ENCODE measurements at regions not wholly inside any gene's neighbourhood (a gene's known extent, or its start where the extent isn't known, plus 50 kb on each side); places are given as distances from the start of the nearest gene placed in this dataset.

DNA sequence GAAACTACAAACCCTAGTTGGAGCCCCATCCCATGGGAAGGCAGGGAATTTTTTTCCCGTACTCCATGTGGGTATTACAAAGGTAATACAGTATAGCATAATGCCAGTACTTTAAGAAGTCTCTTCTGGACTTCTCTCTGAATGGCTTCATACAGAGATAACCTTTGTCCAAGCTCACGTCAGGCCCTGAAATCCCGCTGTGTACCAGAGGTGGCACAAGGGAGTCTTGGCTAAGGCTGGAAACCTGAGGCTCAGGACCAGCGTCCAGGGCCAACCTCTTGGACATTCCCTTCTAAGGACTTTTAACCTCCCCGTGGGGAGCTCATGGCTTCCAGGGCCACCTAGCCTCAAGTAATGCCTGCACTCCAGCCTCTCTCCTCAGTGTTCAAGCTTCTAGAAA lies 338.9 kb upstream of the FAM241A start:
- no peaks in the 10 kb centered on the region for H4K20me1 ChIP-seq (ENCODE audit: control insufficient read depth, extremely low read depth, insufficient read depth, low read length)
- H3K4me3 ChIP-seq (ENCODE audit: control insufficient read depth in 2 of 3, extremely low read depth in 1 of 3, insufficient read depth in 2 of 3, low read depth in 1 of 3, low read length in 3 of 3), result no peak overlapping the region
- H3K36me3 ChIP-seq (ENCODE audit: control insufficient read depth in 2 of 2, extremely low read depth in 1 of 2, insufficient read depth in 2 of 2, low read length in 2 of 2), result no peaks in the 10 kb centered on the region
- H3K9me1 ChIP-seq (ENCODE audit: control insufficient read depth, extremely low read depth, insufficient read depth, low read length), result no peaks in the 10 kb centered on the region
- H3K4me1 ChIP-seq (ENCODE audit: control insufficient read depth, extremely low read depth, insufficient read depth, low read length), result no peaks in the 10 kb centered on the region
- DNase-seq (ENCODE audit: low read depth, low spot score) (no peak), FAIRE-seq (no peak)
- no peak overlapping the region for H3K4me2 ChIP-seq (ENCODE audit: control insufficient read depth, extremely low read depth, insufficient read depth, low read depth, low read length)
- no peaks in the 10 kb centered on the region for H3K27me3 ChIP-seq (ENCODE audit: control insufficient read depth, extremely low read depth, insufficient read depth, low read length)
- no peak overlapping the region for H3K9ac ChIP-seq (ENCODE audit: control insufficient read depth, extremely low read depth, insufficient read depth, low read length)
- H3K79me2 ChIP-seq (ENCODE audit: control insufficient read depth, insufficient read depth, low read length), result no peaks in the 10 kb centered on the region
- TF ChIP-seq, protein P1, sequence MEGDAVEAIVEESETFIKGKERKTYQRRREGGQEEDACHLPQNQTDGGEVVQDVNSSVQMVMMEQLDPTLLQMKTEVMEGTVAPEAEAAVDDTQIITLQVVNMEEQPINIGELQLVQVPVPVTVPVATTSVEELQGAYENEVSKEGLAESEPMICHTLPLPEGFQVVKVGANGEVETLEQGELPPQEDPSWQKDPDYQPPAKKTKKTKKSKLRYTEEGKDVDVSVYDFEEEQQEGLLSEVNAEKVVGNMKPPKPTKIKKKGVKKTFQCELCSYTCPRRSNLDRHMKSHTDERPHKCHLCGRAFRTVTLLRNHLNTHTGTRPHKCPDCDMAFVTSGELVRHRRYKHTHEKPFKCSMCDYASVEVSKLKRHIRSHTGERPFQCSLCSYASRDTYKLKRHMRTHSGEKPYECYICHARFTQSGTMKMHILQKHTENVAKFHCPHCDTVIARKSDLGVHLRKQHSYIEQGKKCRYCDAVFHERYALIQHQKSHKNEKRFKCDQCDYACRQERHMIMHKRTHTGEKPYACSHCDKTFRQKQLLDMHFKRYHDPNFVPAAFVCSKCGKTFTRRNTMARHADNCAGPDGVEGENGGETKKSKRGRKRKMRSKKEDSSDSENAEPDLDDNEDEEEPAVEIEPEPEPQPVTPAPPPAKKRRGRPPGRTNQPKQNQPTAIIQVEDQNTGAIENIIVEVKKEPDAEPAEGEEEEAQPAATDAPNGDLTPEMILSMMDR (optimal IDR thresholded peaks at IDR 0.05 in 1 of 3, IDR thresholded peaks at IDR 0.05 in 1 of 3, conservative IDR thresholded peaks at IDR 0.05 in 1 of 3; ENCODE audit: extremely low read depth in 1 of 3, insufficient read depth in 2 of 3, low read length in 3 of 3), result peak in 2 of 3 experiments; percentile 10 to 31
- no peak for TF ChIP-seq EZH2 (IDR thresholded peaks at IDR 0.05; ENCODE audit: low read length)
- no peak overlapping the region for H2AFZ ChIP-seq (ENCODE audit: control insufficient read depth, low read length)
- no peaks in the 10 kb centered on the region for H3K9me3 ChIP-seq (ENCODE audit: control insufficient read depth, low read depth, low read length)
- dilution Hi-C loops (cut with MboI; ENCODE audit: extremely low pct_ligation_motif_present, low sequenced_read_pairs), result no loop called here
- no peak overlapping the region for H3K27ac ChIP-seq (ENCODE audit: control insufficient read depth, insufficient read depth, low read length)

DNA sequence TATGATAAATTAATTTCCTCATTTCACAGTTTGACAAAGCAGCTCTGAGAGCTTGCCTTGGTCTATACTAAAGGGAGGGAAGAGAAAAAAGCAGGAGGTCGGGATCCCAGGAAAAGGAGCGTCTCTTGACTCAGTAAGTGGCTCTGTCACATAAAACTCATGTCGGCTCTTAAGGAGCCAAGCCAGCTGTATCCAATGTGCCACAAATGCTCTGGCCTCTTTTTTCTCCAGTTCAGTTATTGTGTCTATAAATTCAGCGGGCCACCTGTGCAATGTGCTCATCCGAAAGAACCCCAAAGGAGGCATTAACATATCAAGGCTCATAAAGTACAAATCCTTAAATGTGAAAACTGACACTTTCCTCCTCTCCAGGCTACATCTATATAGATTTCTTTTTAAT lies 337.7 kb upstream of the FAM241A start:
- Histone ChIP-seq H3K4me1 (ENCODE audit: control insufficient read depth, extremely low read depth, insufficient read depth, low read length) (no peaks in the 10 kb centered on the region), H3K36me3 (ENCODE audit: control insufficient read depth in 2 of 2, extremely low read depth in 1 of 2, insufficient read depth in 2 of 2, low read length in 2 of 2) (no peaks in the 10 kb centered on the region), H4K20me1 (ENCODE audit: control insufficient read depth, extremely low read depth, insufficient read depth, low read length) (no peaks in the 10 kb centered on the region), H3K9me3 (ENCODE audit: control insufficient read depth, low read depth, low read length) (no peaks in the 10 kb centered on the region), H3K79me2 (ENCODE audit: control insufficient read depth, insufficient read depth, low read length) (no peaks in the 10 kb centered on the region), H3K4me3 (ENCODE audit: control insufficient read depth in 2 of 3, extremely low read depth in 1 of 3, insufficient read depth in 2 of 3, low read depth in 1 of 3, low read length in 3 of 3) (no peak overlapping the region), H2AFZ (ENCODE audit: control insufficient read depth, low read length) (no peak overlapping the region), H3K9me1 (ENCODE audit: control insufficient read depth, extremely low read depth, insufficient read depth, low read length) (no peaks in the 10 kb centered on the region), H3K4me2 (ENCODE audit: control insufficient read depth, extremely low read depth, insufficient read depth, low read depth, low read length) (no peak overlapping the region), H3K27ac (ENCODE audit: control insufficient read depth, insufficient read depth, low read length) (no peak overlapping the region), H3K27me3 (ENCODE audit: control insufficient read depth, extremely low read depth, insufficient read depth, low read length) (no peaks in the 10 kb centered on the region), H3K9ac (ENCODE audit: control insufficient read depth, extremely low read depth, insufficient read depth, low read length) (no peak overlapping the region)
- DNase-seq (ENCODE audit: low read depth, low spot score) (no peak), FAIRE-seq (no peak)
- dilution Hi-C loops (cut with MboI; ENCODE audit: extremely low pct_ligation_motif_present, low sequenced_read_pairs), result no loop called here
- TF ChIP-seq, protein P1 (optimal IDR thresholded peaks at IDR 0.05 in 1 of 3, IDR thresholded peaks at IDR 0.05 in 1 of 3, conservative IDR thresholded peaks at IDR 0.05 in 1 of 3; ENCODE audit: extremely low read depth in 1 of 3, insufficient read depth in 2 of 3, low read length in 3 of 3), result no peak
- no peak for TF ChIP-seq EZH2 (IDR thresholded peaks at IDR 0.05; ENCODE audit: low read length)

All from keratinocyte (primary cell).